ENCODE measurements at regions not wholly inside any gene's neighbourhood (a gene's known extent, or its start where the extent isn't known, plus 50 kb on each side); places are given as distances from the start of the nearest gene placed in this dataset.

- TF ChIP-seq NPAS2 (CRISPR knock-in tag; IDR thresholded peaks at IDR 0.05; ENCODE audit: borderline replicate concordance): no peak
- no peak for TF ChIP-seq FOXA1 (IDR thresholded peaks at IDR 0.05)
- TF ChIP-seq FOXA1 (CRISPR knock-in tag; IDR thresholded peaks at IDR 0.05): peak; percentile 69
- TF ChIP-seq TARDBP (CRISPR knock-in tag; IDR thresholded peaks at IDR 0.05): no peak
- TF ChIP-seq IKZF5 (CRISPR knock-in tag; IDR thresholded peaks at IDR 0.05): no peak
- no peak for TF ChIP-seq ZNF562 (CRISPR knock-in tag; IDR thresholded peaks at IDR 0.05; ENCODE audit: borderline replicate concordance)
- no peak for TF ChIP-seq ZNF550 (CRISPR knock-in tag; IDR thresholded peaks at IDR 0.05; ENCODE audit: borderline replicate concordance)
- TF ChIP-seq BATF2 (CRISPR knock-in tag; IDR thresholded peaks at IDR 0.05): no peak
- TF ChIP-seq ZNF549 (CRISPR knock-in tag; IDR thresholded peaks at IDR 0.05): no peak
- no peak for TF ChIP-seq HNF1B (CRISPR knock-in tag; IDR thresholded peaks at IDR 0.05)
- TF ChIP-seq ZFP62 (CRISPR knock-in tag; IDR thresholded peaks at IDR 0.05): no peak
- no peak for TF ChIP-seq ADNP (CRISPR knock-in tag; IDR thresholded peaks at IDR 0.05)
- no peak for TF ChIP-seq NBN (conservative IDR thresholded peaks at IDR 0.05)
- no peak for TF ChIP-seq STAG1 (CRISPR knock-in tag; IDR thresholded peaks at IDR 0.05)
- TF ChIP-seq ZNF644 (CRISPR knock-in tag; IDR thresholded peaks at IDR 0.05; ENCODE audit: low read depth): peak; percentile 65; the same call in 1 of the 2 replicates
- TF ChIP-seq ZNF652 (CRISPR knock-in tag; IDR thresholded peaks at IDR 0.05; ENCODE audit: borderline replicate concordance, low read depth): no peak
- peak; percentile 84 for TF ChIP-seq BCL6 (CRISPR knock-in tag; IDR thresholded peaks at IDR 0.05)
- 0 out of 2 replicates have a peak, but pooled peaks have one; percentile 10 for TF ChIP-seq PATZ1 (CRISPR knock-in tag; IDR thresholded peaks at IDR 0.05)
- no peak; the same call in 1 of the 2 replicates for TF ChIP-seq EHMT2 (IDR thresholded peaks at IDR 0.05; ENCODE audit: borderline replicate concordance, low read depth, low read length)
- no peak for TF ChIP-seq ZNF737 (CRISPR knock-in tag; IDR thresholded peaks at IDR 0.05; ENCODE audit: borderline replicate concordance)
- 0 out of 2 replicates have a peak, but pooled peaks have one; percentile 18 for TF ChIP-seq HMG20A (CRISPR knock-in tag; IDR thresholded peaks at IDR 0.05; ENCODE audit: borderline replicate concordance)
- TF ChIP-seq GRHL1 (CRISPR knock-in tag; conservative IDR thresholded peaks at IDR 0.05): no peak
- TF ChIP-seq THAP11 (CRISPR knock-in tag; IDR thresholded peaks at IDR 0.05): 0 out of 2 replicates have a peak, but pooled peaks have one; percentile 24
- no peak for TF ChIP-seq ZNF772 (CRISPR knock-in tag; IDR thresholded peaks at IDR 0.05)
- TF ChIP-seq MXD3 (CRISPR knock-in tag; IDR thresholded peaks at IDR 0.05): no peak
- peak; percentile 96 for TF ChIP-seq CEBPG (CRISPR knock-in tag; IDR thresholded peaks at IDR 0.05)
- peak; percentile 62 for TF ChIP-seq NCOA2 (CRISPR knock-in tag; IDR thresholded peaks at IDR 0.05)
Observed at GRCh38 chr15:96254173-96254572, 76.3 kb upstream of the NR2F2 start (continued).
